Lower leg skin (tissue), 3 donors: ENCODE measurements at regions not wholly inside any gene's neighbourhood (a gene's known extent, or its start where the extent isn't known, plus 50 kb on each side); places are given as distances from the start of the nearest gene placed in this dataset.

Experiments
- CTCF ChIP-seq, 3 donors: fragments of 450-650 bp; IDR thresholded peaks; one replicate each; pipeline ENCODE4 v1.5.1; 2016; ENCODE audit warnings: antibody characterized with exemption in 3 of 3, mild to moderate bottlenecking in 3 of 3, moderate library complexity in 2 of 3
- POLR2A ChIP-seq, 2 donors: fragments of 450-650 bp; IDR thresholded peaks; one replicate each; pipeline ENCODE4 v1.6.1; 2016 to 2017; ENCODE audit warnings: antibody characterized with exemption in 2 of 2, mild to moderate bottlenecking in 1 of 2, moderate library complexity in 1 of 2

- peak in 1 of 3 donors; percentile 29 for TF ChIP-seq CTCF (IDR thresholded peaks at IDR 0.05)
- TF ChIP-seq POLR2A (IDR thresholded peaks at IDR 0.05): no peak
Observed at GRCh38 chr14:100645196-100645981, 58.2 kb upstream of the BEGAIN start.
